ENCODE measurements at regions not wholly inside any gene's neighbourhood (a gene's known extent, or its start where the extent isn't known, plus 50 kb on each side); places are given as distances from the start of the nearest gene placed in this dataset.

DNA sequence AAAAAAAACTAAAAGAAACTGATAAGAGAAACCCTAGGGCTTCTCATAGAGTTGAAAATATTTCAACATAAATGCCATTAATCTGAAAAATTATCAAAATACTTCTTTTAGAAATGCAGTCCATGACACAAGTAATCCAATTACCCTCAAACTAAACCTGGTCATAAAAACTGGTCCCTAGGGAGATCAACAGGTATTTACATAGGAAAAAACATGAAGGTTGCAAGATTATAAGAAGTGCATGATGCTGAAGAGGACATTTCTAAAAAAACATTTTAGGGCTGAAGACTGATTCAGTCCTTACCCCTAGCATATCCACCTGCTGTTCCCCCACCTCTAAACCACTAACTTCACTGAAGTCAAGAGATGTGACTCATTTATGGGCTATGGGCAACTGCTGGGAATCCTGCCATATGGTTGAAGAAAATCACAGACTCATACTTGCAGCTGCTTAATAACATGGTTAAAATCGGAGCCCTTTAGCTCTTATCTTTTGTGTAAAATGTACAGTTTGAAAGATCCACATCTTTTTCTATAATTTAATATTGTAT is 131.0 kb upstream of the RUNX1 start:
- intact Hi-C loops (cut with DNase I), result no loop called here

DNA sequence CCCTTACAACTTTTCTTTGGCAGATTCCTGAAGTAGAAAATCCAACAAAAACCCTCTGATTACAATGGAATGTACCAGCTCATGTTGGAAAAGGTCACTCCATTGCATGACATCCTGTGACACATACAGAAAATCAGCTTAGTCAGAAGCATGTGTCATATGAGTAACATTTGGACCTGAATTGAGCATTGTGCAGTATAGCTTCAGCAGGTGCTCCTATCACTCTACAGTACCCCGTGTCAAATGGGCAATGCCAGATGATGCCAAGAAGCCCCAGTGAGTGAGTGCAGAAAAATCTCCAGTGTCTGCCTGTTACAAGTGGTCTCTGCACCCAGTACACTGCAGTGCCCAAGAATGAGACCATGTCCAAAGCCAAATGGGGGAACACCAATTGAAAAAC is 129.7 kb upstream of the RUNX1 start:
- 78 to 100% (median 93%) methylated on average over 1 of the region's 1 CpG for WGBS, 4 donors
- Histone ChIP-seq H3K4me3 (no peak overlapping the region), H3K36me3 (replicated peaks in 1 of 2) (no peaks in the 10 kb centered on the region), H3K9me3 (replicated peaks in 1 of 3) (no peaks in the 10 kb centered on the region), H3K4me1 (replicated peaks in 1 of 2) (no peaks in the 10 kb centered on the region), H3K27ac (no peak overlapping the region), H3K27me3 (no peaks in the 10 kb centered on the region)
- TF ChIP-seq, protein P1, sequence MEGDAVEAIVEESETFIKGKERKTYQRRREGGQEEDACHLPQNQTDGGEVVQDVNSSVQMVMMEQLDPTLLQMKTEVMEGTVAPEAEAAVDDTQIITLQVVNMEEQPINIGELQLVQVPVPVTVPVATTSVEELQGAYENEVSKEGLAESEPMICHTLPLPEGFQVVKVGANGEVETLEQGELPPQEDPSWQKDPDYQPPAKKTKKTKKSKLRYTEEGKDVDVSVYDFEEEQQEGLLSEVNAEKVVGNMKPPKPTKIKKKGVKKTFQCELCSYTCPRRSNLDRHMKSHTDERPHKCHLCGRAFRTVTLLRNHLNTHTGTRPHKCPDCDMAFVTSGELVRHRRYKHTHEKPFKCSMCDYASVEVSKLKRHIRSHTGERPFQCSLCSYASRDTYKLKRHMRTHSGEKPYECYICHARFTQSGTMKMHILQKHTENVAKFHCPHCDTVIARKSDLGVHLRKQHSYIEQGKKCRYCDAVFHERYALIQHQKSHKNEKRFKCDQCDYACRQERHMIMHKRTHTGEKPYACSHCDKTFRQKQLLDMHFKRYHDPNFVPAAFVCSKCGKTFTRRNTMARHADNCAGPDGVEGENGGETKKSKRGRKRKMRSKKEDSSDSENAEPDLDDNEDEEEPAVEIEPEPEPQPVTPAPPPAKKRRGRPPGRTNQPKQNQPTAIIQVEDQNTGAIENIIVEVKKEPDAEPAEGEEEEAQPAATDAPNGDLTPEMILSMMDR (IDR thresholded peaks at IDR 0.05), result no peak
- no peak for TF ChIP-seq POLR2A (IDR thresholded peaks at IDR 0.05)
- DNase-seq, result no peak
- intact Hi-C loops (cut with DNase I), result no loop called here

More for the DNA sequence above, 131.0 kb upstream of the RUNX1 start:
- H3K27ac ChIP-seq, result no peak overlapping the region
- H3K36me3 ChIP-seq (replicated peaks in 1 of 2), result no peaks in the 10 kb centered on the region
- H3K9me3 ChIP-seq (replicated peaks in 1 of 3), result no peaks in the 10 kb centered on the region
- DNase-seq, result no peak
- no peaks in the 10 kb centered on the region for H3K27me3 ChIP-seq
- H3K4me1 ChIP-seq (replicated peaks in 1 of 2), result no peaks in the 10 kb centered on the region
- TF ChIP-seq, protein P1 (IDR thresholded peaks at IDR 0.05), result no peak
- TF ChIP-seq POLR2A (IDR thresholded peaks at IDR 0.05), result no peak
- WGBS, 4 donors, result 53 to 67% (median 56%) methylated on average over 1 of the region's 1 CpG
- no peak overlapping the region for H3K4me3 ChIP-seq

DNA sequence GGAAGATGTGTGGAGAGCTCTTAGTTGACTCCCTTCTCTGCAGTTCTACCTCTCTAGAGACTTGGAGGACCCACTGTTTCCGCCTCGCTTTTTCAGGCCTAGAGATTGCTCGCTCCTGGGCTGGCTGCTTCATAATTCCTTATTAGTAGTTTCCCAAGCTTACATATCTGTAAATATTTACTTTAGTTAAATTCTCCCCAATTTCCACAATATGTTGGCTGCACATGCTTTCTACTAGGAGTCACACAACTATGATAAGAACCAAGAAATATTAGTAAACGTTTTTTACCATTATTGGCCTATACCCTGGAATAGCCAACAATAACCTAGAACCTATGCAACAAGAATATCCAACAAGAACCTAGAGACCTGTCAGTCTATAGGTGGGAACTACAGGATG is 129.0 kb upstream of the RUNX1 start:
- Histone ChIP-seq H3K27me3 (no peaks in the 10 kb centered on the region), H3K36me3 (replicated peaks in 1 of 2) (no peaks in the 10 kb centered on the region), H3K27ac (no peak overlapping the region), H3K4me1 (replicated peaks in 1 of 2) (no peaks in the 10 kb centered on the region), H3K4me3 (no peak overlapping the region), H3K9me3 (replicated peaks in 1 of 3) (no peaks in the 10 kb centered on the region)
- no peak for DNase-seq
- no peak for TF ChIP-seq POLR2A (IDR thresholded peaks at IDR 0.05)
- TF ChIP-seq, protein P1 (IDR thresholded peaks at IDR 0.05), result no peak
- intact Hi-C loops (cut with DNase I), result no loop called here
- 80 to 82% (median 82%) methylated on average over 4 of the region's 4 CpGs for WGBS, 4 donors

DNA sequence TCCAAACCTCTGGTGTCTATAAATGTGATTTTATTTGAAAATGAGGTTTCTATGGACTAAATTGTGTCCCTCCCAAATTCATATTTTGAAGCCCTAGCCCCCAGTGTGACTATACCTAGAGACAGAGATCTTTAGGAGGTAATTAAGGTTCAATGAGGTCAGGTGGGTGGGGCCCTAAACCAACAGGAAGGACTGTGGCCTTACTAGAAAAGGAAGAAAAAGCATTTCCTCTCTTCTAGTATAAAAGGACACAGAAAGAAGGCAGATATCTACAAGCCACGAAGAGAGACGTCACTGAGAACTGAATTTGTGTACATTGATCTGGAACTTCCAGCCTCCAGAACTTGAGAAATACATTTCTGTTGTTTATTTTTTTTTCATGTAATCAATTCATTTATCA is 123.1 kb upstream of the RUNX1 start:
- WGBS, 4 donors, result 59 to 73% (median 67%) methylated on average over 2 of the region's 2 CpGs
- DNase-seq, result no peak
- H3K4me1 ChIP-seq (replicated peaks in 1 of 2), result no peaks in the 10 kb centered on the region

More for the DNA sequence above, 123.1 kb upstream of the RUNX1 start:
- H3K27ac ChIP-seq, result no peak overlapping the region
- TF ChIP-seq, protein P1 (IDR thresholded peaks at IDR 0.05), result no peak
- no peak for TF ChIP-seq POLR2A (IDR thresholded peaks at IDR 0.05)
- no peaks in the 10 kb centered on the region for H3K9me3 ChIP-seq (replicated peaks in 1 of 3)
- intact Hi-C loops (cut with DNase I), result no loop called here
- no peaks in the 10 kb centered on the region for H3K27me3 ChIP-seq
- H3K4me3 ChIP-seq, result no peak overlapping the region
- H3K36me3 ChIP-seq (replicated peaks in 1 of 2), result no peaks in the 10 kb centered on the region

Measured in adrenal gland (tissue), 9 donors.